SK-N-SH (cell line): ENCODE measurements at regions not wholly inside any gene's neighbourhood (a gene's known extent, or its start where the extent isn't known, plus 50 kb on each side); places are given as distances from the start of the nearest gene placed in this dataset.

Experiments used
- CTCF ChIA-PET: fragments of 300-600, 350-600 bp; formaldehyde crosslinking; extraction: SDS; loops from one replicate; lab custom pipeline; 2021; lab: Yijun Ruan, JAX
- POLR2A ChIA-PET: fragments of 350-600 bp; sonication (Branson Sonifier 250); formaldehyde crosslinking; extraction: SDS; loops from one replicate; lab custom pipeline; 2020; ENCODE audit warnings: antibody characterized with exemption, inconsistent platforms; lab: Yijun Ruan, JAX
- DNase-seq: peaks from one replicate; pipeline ENCODE4 v3.0.0; 2012
- H2AFZ ChIP-seq: fragments of 200-600 bp; sonication (generic); 2 replicates; pipeline ENCODE4 v1.8.1; 2016; ENCODE audit warnings: antibody characterized with exemption, mild to moderate bottlenecking, low read depth
- H3F3A ChIP-seq: fragments of 200-600 bp; sonication (generic); replicated peaks from 2 replicates; pipeline ENCODE3; 2016; ENCODE audit warnings: antibody characterized with exemption, mild to moderate bottlenecking; ENCODE audit not compliant: insufficient read depth
- H3K27ac ChIP-seq, 2 experiments: fragments of 200-500 bp in 1 of 2; fragments of 200-600 bp in 1 of 2; sonication (Bioruptor generic) in 1 of 2; sonication (generic), shearing (Covaris generic) in 1 of 2; 2 replicates each; pipeline versions ENCODE4 v1.5.1 to v1.6.1; 2014 to 2016; ENCODE audit warnings: low read depth in 2 of 2, inconsistent platforms in 1 of 2, low read length in 1 of 2, mild to moderate bottlenecking in 1 of 2, mixed read lengths in 1 of 2
- H3K27me3 ChIP-seq: fragments of 200-600 bp; sonication (generic), shearing (Covaris generic); 2 replicates; pipeline ENCODE4 v1.6.1; 2016; ENCODE audit warnings: mixed run types; ENCODE audit not compliant: insufficient read depth
- H3K36me3 ChIP-seq, 2 experiments: fragments of 200-500 bp in 1 of 2; fragments of 200-600 bp in 1 of 2; sonication (Bioruptor generic) in 1 of 2; sonication (generic) in 1 of 2; replicated peaks in 1 of 2; 2 replicates each; pipeline versions ENCODE3 to v1.5.1; 2014 to 2016; ENCODE audit warnings: low read length in 1 of 2, mild to moderate bottlenecking in 1 of 2; ENCODE audit not compliant: insufficient read depth in 2 of 2, control insufficient read depth in 1 of 2
- H3K4me1 ChIP-seq, 2 experiments: fragments of 200-500 bp in 1 of 2; fragments of 200-600 bp in 1 of 2; sonication (Bioruptor generic) in 1 of 2; sonication (generic), shearing (Covaris generic) in 1 of 2; 2 replicates each; pipeline versions ENCODE4 v1.5.1 to v1.6.1; 2014 to 2016; ENCODE audit warnings: low read depth in 1 of 2, low read length in 1 of 2, mixed run types in 1 of 2; ENCODE audit not compliant: insufficient read depth in 2 of 2, control insufficient read depth in 1 of 2
- H3K4me2 ChIP-seq: fragments of 200-600 bp; sonication (generic), shearing (Covaris generic); 2 replicates; pipeline ENCODE4 v1.6.1; 2017; ENCODE audit warnings: mixed run types
- H3K4me3 ChIP-seq, 2 experiments: fragments of 200-500 bp in 1 of 2; fragments of 200-600 bp in 1 of 2; sonication (Bioruptor generic) in 1 of 2; sonication (generic), shearing (Covaris generic) in 1 of 2; 2 replicates each; pipeline versions ENCODE4 v1.5.1 to v1.8.1; 2014 to 2016; ENCODE audit warnings: low read depth in 2 of 2, inconsistent platforms in 1 of 2, low read length in 1 of 2, mild to moderate bottlenecking in 1 of 2, mixed read lengths in 1 of 2, moderate library complexity in 1 of 2
- H3K79me2 ChIP-seq: fragments of 200-600 bp; sonication (generic); 2 replicates; pipeline ENCODE4 v1.8.1; 2017; ENCODE audit warnings: mild to moderate bottlenecking; ENCODE audit not compliant: insufficient read depth
- H3K9ac ChIP-seq: fragments of 200-600 bp; sonication (generic); 2 replicates; pipeline ENCODE4 v1.6.1; 2017; ENCODE audit warnings: mixed run types
- H3K9me2 ChIP-seq: fragments of 200-600 bp; sonication (generic); 2 replicates; pipeline ENCODE4 v1.6.1; 2017; ENCODE audit warnings: mixed run types
- H3K9me3 ChIP-seq: fragments of 200-600 bp; sonication (generic); 2 replicates; pipeline ENCODE4 v1.6.1; 2017; ENCODE audit warnings: mixed run types, mild to moderate bottlenecking, moderate library complexity
- H4K20me1 ChIP-seq: fragments of 200-600 bp; sonication (generic); 2 replicates; pipeline ENCODE4 v1.6.1; 2017; ENCODE audit warnings: mild to moderate bottlenecking, mixed run types; ENCODE audit not compliant: insufficient read depth
- CHD2 ChIP-seq: fragments of 150-350 bp; IDR thresholded peaks from 2 replicates; pipeline ENCODE4 v1.6.1; 2018; ENCODE audit warnings: low read length; ENCODE audit not compliant: partially characterized antibody
- EZH2phosphoT487 ChIP-seq: fragments of 200-600 bp; sonication (generic); IDR thresholded peaks from 2 replicates; pipeline ENCODE4 v1.6.1; 2017; ENCODE audit warnings: low read depth, mixed run types, mild to moderate bottlenecking, antibody characterized with exemption, moderate library complexity, borderline replicate concordance
- FOSL2 ChIP-seq: IDR thresholded peaks from 2 replicates; pipeline ENCODE4 v1.4.0; 2012; ENCODE audit warnings: low read depth, mild to moderate bottlenecking, moderate library complexity, borderline replicate concordance
- FOXJ3 ChIP-seq: sonication (generic); formaldehyde crosslinking; IDR thresholded peaks from 2 replicates; pipeline ENCODE4 v1.5.1; 2020; ENCODE audit warnings: mild to moderate bottlenecking, missing genetic modification reagents
- GATA2 ChIP-seq: sonication (generic); formaldehyde crosslinking; IDR thresholded peaks from 2 replicates; pipeline ENCODE4 v1.5.0; 2020; ENCODE audit warnings: mild to moderate bottlenecking, missing genetic modification reagents
- MXI1 ChIP-seq: IDR thresholded peaks from 2 replicates; pipeline ENCODE4 v1.6.1; 2012; ENCODE audit warnings: mild to moderate bottlenecking, low read depth, low read length, improper control_type of control experiment
- RFX5 ChIP-seq: IDR thresholded peaks from 2 replicates; pipeline ENCODE4 v1.6.1; 2012; ENCODE audit warnings: mild to moderate bottlenecking, improper control_type of control experiment, low read length
- RXRA ChIP-seq: IDR thresholded peaks from 2 replicates; pipeline ENCODE4 v1.4.0; 2012; ENCODE audit warnings: low read depth, mild to moderate bottlenecking, borderline replicate concordance
- SIN3A ChIP-seq: IDR thresholded peaks from 2 replicates; pipeline ENCODE4 v1.6.1; 2012; ENCODE audit warnings: low read depth, mild to moderate bottlenecking, low read length, moderate library complexity, borderline replicate concordance
- TAF1 ChIP-seq: IDR thresholded peaks from 2 replicates; pipeline ENCODE4 v1.6.1; 2012; ENCODE audit warnings: low read depth, mild to moderate bottlenecking, low read length, moderate library complexity, borderline replicate concordance
- TCF12 ChIP-seq: IDR thresholded peaks from 2 replicates; pipeline ENCODE4 v1.4.0; 2012
- WGBS: methylation state at CpG from one replicate; pipeline ENCODE4 v1.1.6; 2017; ENCODE audit warnings: low lambda C conversion rate; 5-methylcytosine and 5-hydroxymethylcytosine counted together
- TF ChIP-seq, protein P1 (sequence below): IDR thresholded peaks from 2 replicates; pipeline ENCODE4 v1.4.0; 2012; ENCODE audit warnings: low read depth, borderline replicate concordance
- TF ChIP-seq, protein P2 (sequence below): IDR thresholded peaks from 2 replicates; pipeline ENCODE4 v1.6.1; 2012; ENCODE audit warnings: mild to moderate bottlenecking, low read depth, low read length, moderate library complexity
- TF ChIP-seq, protein P3 (sequence below): IDR thresholded peaks from 2 replicates; pipeline ENCODE4 v1.4.0; 2012; ENCODE audit warnings: low read depth
- TF ChIP-seq, protein P4 (sequence below): IDR thresholded peaks from 2 replicates; pipeline ENCODE4; 2012

DNA sequence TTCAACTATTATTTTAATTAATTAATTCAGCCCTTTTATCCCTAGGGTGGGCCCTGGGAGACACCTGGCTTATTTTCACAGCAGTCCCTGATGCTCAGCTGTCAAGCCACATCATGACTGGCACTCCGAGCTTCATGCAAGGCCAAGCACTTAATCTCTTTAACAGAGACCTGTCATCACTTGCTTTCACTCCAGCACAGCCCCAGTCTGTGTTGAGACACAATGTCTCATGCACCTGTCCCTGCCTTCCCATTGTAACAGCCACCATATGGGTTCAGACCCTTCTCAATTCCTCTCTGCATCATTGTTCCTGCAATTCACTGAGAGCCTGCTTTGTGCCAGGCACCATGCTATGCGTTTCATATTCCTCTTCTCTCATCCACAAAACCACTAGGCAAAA lies 222.2 kb upstream of the TENM4 start:
- Histone ChIP-seq H3K27ac (no peak overlapping the region), H3K36me3 (no peaks in the 10 kb centered on the region), H3K9me2 (no peaks in the 10 kb centered on the region), H3K9ac (no peak overlapping the region), H2AFZ (no peak overlapping the region), H4K20me1 (no peaks in the 10 kb centered on the region), H3K4me3 (no peak overlapping the region), H3K27me3 (no peaks in the 10 kb centered on the region), H3F3A (no peaks in the 10 kb centered on the region), H3K4me1 (peaks cover 0 to 12% of the 10 kb centered on the region in 2 experiments; a peak in 1 of 4 replicates), H3K79me2 (no peaks in the 10 kb centered on the region), H3K9me3 (no peaks in the 10 kb centered on the region), H3K4me2 (no peak overlapping the region)
- CTCF ChIA-PET = interaction anchor here (1.5 kb wide), 1 partner anchor 12 kb away, joined by 4 read pairs; no protein-coding TSS in a partner anchor
- 9% methylated on average over 2 of the region's 2 CpGs for WGBS
- TF ChIP-seq, protein P1, sequence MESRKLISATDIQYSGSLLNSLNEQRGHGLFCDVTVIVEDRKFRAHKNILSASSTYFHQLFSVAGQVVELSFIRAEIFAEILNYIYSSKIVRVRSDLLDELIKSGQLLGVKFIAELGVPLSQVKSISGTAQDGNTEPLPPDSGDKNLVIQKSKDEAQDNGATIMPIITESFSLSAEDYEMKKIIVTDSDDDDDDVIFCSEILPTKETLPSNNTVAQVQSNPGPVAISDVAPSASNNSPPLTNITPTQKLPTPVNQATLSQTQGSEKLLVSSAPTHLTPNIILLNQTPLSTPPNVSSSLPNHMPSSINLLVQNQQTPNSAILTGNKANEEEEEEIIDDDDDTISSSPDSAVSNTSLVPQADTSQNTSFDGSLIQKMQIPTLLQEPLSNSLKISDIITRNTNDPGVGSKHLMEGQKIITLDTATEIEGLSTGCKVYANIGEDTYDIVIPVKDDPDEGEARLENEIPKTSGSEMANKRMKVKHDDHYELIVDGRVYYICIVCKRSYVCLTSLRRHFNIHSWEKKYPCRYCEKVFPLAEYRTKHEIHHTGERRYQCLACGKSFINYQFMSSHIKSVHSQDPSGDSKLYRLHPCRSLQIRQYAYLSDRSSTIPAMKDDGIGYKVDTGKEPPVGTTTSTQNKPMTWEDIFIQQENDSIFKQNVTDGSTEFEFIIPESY = no peak
- no peak for TF ChIP-seq FOSL2
- TF ChIP-seq EZH2phosphoT487 = no peak
- TF ChIP-seq, protein P2, sequence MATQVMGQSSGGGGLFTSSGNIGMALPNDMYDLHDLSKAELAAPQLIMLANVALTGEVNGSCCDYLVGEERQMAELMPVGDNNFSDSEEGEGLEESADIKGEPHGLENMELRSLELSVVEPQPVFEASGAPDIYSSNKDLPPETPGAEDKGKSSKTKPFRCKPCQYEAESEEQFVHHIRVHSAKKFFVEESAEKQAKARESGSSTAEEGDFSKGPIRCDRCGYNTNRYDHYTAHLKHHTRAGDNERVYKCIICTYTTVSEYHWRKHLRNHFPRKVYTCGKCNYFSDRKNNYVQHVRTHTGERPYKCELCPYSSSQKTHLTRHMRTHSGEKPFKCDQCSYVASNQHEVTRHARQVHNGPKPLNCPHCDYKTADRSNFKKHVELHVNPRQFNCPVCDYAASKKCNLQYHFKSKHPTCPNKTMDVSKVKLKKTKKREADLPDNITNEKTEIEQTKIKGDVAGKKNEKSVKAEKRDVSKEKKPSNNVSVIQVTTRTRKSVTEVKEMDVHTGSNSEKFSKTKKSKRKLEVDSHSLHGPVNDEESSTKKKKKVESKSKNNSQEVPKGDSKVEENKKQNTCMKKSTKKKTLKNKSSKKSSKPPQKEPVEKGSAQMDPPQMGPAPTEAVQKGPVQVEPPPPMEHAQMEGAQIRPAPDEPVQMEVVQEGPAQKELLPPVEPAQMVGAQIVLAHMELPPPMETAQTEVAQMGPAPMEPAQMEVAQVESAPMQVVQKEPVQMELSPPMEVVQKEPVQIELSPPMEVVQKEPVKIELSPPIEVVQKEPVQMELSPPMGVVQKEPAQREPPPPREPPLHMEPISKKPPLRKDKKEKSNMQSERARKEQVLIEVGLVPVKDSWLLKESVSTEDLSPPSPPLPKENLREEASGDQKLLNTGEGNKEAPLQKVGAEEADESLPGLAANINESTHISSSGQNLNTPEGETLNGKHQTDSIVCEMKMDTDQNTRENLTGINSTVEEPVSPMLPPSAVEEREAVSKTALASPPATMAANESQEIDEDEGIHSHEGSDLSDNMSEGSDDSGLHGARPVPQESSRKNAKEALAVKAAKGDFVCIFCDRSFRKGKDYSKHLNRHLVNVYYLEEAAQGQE = no peak
- no peak for TF ChIP-seq SIN3A
- TF ChIP-seq CHD2 = no peak
- no peak for TF ChIP-seq FOXJ3 (CRISPR knock-in tag)
- TF ChIP-seq, protein P3, sequence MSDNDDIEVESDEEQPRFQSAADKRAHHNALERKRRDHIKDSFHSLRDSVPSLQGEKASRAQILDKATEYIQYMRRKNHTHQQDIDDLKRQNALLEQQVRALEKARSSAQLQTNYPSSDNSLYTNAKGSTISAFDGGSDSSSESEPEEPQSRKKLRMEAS = no peak
- TF ChIP-seq TAF1 = no peak
- no peak for TF ChIP-seq MXI1
- no peak for TF ChIP-seq TCF12
- TF ChIP-seq, protein P4, sequence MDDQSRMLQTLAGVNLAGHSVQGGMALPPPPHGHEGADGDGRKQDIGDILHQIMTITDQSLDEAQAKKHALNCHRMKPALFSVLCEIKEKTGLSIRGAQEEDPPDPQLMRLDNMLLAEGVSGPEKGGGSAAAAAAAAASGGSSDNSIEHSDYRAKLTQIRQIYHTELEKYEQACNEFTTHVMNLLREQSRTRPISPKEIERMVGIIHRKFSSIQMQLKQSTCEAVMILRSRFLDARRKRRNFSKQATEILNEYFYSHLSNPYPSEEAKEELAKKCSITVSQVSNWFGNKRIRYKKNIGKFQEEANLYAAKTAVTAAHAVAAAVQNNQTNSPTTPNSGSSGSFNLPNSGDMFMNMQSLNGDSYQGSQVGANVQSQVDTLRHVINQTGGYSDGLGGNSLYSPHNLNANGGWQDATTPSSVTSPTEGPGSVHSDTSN = no peak
- no peak for TF ChIP-seq RFX5
- TF ChIP-seq GATA2 (CRISPR knock-in tag) = no peak
- TF ChIP-seq RXRA = no peak
- no peak for DNase-seq
- POLR2A ChIA-PET = no interaction called here
